ENCODE measurements at regions not wholly inside any gene's neighbourhood (a gene's known extent, or its start where the extent isn't known, plus 50 kb on each side); places are given as distances from the start of the nearest gene placed in this dataset.
"Not testable (repeated sequence)": the region's sequence is repeated elsewhere in the genome, so short reads cannot be mapped to it uniquely, and the experiment has no call there.

GRCh38 chr12:125865236-125865635 is 800.0 kb downstream of the AACS start:
- TF ChIP-seq CTCF (conservative IDR thresholded peaks at IDR 0.05; ENCODE audit: low read depth in 2 of 2); JUNB (IDR thresholded peaks at IDR 0.05; ENCODE audit: unreplicated experiment); EZH2 (IDR thresholded peaks at IDR 0.05; ENCODE audit: low read depth, unreplicated experiment): not testable (repeated sequence)
- TF ChIP-seq, protein P1, sequence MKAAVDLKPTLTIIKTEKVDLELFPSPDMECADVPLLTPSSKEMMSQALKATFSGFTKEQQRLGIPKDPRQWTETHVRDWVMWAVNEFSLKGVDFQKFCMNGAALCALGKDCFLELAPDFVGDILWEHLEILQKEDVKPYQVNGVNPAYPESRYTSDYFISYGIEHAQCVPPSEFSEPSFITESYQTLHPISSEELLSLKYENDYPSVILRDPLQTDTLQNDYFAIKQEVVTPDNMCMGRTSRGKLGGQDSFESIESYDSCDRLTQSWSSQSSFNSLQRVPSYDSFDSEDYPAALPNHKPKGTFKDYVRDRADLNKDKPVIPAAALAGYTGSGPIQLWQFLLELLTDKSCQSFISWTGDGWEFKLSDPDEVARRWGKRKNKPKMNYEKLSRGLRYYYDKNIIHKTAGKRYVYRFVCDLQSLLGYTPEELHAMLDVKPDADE (IDR thresholded peaks at IDR 0.05), result not testable (repeated sequence)
- TF ChIP-seq, protein P2, sequence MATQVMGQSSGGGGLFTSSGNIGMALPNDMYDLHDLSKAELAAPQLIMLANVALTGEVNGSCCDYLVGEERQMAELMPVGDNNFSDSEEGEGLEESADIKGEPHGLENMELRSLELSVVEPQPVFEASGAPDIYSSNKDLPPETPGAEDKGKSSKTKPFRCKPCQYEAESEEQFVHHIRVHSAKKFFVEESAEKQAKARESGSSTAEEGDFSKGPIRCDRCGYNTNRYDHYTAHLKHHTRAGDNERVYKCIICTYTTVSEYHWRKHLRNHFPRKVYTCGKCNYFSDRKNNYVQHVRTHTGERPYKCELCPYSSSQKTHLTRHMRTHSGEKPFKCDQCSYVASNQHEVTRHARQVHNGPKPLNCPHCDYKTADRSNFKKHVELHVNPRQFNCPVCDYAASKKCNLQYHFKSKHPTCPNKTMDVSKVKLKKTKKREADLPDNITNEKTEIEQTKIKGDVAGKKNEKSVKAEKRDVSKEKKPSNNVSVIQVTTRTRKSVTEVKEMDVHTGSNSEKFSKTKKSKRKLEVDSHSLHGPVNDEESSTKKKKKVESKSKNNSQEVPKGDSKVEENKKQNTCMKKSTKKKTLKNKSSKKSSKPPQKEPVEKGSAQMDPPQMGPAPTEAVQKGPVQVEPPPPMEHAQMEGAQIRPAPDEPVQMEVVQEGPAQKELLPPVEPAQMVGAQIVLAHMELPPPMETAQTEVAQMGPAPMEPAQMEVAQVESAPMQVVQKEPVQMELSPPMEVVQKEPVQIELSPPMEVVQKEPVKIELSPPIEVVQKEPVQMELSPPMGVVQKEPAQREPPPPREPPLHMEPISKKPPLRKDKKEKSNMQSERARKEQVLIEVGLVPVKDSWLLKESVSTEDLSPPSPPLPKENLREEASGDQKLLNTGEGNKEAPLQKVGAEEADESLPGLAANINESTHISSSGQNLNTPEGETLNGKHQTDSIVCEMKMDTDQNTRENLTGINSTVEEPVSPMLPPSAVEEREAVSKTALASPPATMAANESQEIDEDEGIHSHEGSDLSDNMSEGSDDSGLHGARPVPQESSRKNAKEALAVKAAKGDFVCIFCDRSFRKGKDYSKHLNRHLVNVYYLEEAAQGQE (IDR thresholded peaks at IDR 0.05; ENCODE audit: unreplicated experiment), result not testable (repeated sequence)
